ENCODE measurements at regions not wholly inside any gene's neighbourhood (a gene's known extent, or its start where the extent isn't known, plus 50 kb on each side); places are given as distances from the start of the nearest gene placed in this dataset.

- no peak for TF ChIP-seq CTCF (IDR thresholded peaks at IDR 0.05; ENCODE audit: insufficient read depth, low read length)
- peak; percentile 41 for TF ChIP-seq SPI1 (IDR thresholded peaks at IDR 0.05; ENCODE audit: borderline replicate concordance, low read depth)
- TF ChIP-seq POLR2AphosphoS5 (IDR thresholded peaks at IDR 0.05; ENCODE audit: low read depth) = no peak
- no peak for TF ChIP-seq GABPA (IDR thresholded peaks at IDR 0.05; ENCODE audit: low read depth)
- no peak for TF ChIP-seq REST (IDR thresholded peaks at IDR 0.05; ENCODE audit: insufficient replicate concordance, low read depth)
Observed at GRCh38 chr13:39279077-39279476, 240.8 kb downstream of the NHLRC3 start.
